HG03139 (cell line): ENCODE measurements at regions not wholly inside any gene's neighbourhood (a gene's known extent, or its start where the extent isn't known, plus 50 kb on each side); places are given as distances from the start of the nearest gene placed in this dataset.

ENCODE experiments used
- ATAC-seq: cut with Tn5 transposase; IDR thresholded peaks from one replicate; pipeline ENCODE4 v1.9.1; 2021; ENCODE audit not compliant: unreplicated experiment

DNA sequence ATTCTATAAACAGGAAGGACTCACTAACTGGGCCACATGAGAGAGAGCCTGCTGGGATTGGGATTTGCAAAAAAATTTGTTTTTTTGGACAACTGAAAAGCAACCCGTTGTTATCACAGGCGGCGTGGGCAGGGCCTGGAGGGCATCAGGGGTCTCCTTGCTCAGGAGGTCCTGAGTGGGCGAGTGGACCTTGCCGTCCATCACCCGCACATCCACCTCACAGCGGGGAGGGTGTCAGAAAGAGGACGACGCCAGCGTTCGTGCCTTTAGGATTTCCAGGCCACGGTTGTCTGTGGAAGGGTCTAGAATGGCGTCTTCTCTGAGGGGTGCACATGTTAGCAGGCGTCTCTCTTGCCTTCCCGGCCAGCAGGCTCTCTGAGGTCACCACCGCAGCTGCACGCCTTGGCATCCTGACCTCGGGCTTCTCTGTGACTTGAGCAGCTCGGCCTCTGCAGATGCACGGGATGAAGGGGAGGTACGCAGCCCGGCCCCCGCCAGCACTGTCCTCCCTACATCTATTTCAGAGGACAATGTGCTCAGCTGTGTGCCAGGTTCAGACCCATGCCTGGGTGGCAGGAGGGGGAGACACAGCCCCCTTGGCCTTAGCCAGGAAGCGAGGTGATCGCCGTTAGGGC, 749.5 kb downstream of the BRD1 start:
- ATAC-seq = no peak

DNA sequence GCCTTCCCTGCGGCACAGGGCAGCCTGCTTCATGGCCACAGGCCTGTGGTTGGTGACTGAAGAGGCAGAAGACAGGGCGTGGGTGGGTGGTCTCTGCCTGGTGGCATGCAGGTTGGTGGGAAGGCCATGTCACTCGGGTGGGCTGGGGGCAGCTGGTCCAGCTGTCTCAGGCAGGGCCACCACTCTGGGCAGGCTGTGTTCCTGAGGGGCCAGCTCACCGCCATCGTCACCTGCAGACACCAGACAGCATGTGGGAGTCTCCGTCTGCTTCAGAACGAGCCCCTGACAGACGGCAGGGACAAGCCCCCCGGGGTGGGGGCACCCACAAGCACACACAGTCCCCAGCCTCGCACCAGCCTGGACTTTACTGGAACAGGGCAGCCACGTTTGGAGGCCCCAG, 750.1 kb downstream of the BRD1 start:
- no peak for ATAC-seq

DNA sequence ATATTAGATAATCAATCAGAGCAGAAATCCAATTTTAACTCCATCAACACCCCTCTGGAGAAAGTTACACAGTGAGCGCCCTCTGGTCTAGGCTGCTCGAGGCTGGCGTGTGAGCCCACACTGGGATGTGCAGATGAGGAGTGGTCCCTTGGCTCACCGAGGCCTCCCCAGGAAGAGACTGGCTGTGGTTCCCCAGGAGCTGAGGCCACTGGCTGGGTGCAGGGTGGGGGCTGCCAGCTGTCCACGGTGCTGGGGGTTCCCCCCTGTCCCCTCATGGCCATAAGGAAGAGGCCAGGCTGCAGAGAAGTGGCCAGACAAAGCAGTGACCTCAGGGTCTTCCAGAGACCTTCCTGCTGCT, 750.7 kb downstream of the BRD1 start:
- no peak for ATAC-seq

DNA sequence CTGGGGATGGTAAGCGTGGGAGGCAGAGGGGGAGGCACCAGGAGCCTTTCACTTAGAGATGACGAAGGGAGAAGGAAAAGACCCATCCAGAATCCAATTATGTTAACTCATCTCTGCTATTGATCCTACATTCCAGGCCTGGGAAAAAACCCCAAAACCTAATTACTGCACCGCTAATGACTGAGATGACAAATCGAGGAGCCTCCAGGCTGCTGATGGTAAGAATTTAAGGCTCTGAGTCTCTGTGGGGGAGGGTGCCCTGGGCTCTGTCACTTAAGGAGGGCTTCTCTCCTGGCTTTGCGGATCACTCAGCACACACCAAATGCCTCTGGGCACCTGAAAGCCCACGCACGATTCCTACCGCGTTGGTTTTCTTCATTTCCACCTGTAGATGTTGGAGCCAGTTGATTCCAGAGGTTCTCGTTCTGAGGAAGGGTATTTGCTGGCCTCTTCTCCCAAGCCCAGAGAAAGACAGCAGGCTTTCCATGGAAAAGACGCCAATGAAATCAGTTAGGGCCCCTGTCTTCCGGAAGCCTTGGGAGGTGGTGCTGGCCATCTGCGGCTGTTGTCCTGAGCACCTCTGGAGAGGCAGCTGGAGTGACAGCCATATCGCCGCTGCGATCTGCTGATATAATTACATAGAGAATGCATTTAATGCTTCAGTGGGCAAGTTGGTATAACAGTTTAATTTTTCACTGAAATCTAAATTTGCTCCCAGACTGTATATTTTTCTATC, 751.2 kb downstream of the BRD1 start:
- no peak for ATAC-seq

DNA sequence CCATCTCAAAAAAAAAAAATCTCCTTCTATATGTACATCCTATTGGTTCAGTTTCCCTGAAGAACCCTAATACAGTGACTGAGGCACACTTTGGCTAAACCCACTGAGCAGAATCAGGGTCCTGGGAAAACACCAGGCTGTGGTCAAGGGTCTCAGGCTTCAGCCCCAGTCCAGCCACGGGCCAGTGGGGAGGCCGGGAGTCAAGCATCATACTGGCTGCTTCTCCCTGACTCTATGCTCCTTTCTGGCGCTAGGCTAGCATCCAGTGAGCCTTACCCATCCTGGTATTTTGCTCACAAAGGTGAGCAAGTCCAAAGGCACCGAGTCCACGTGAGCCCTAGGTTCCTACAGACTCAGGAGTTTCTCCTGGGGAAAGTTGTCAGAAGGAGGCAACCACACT, 752.5 kb downstream of the BRD1 start:
- no peak for ATAC-seq

DNA sequence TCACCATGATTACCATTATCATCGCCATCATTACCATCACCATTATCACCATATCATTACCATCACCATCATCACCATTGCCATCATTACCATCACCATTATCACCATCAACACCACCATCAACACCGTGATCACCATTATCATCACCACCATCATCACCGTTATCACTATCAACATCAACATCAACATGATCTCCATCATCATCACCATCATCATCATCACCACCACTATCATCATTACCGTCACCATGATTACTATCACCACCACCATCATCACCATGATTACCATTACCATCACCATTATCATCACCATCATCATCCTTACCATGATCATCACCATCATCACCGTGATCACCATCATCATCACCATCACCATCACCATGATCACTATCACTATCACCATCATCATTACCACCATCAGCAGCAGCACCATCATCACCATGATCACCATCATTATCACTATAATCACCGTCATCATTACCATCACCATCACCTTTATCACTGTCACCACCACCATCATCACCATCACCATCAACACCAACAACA, 753.7 kb downstream of the BRD1 start:
- no peak for ATAC-seq

DNA sequence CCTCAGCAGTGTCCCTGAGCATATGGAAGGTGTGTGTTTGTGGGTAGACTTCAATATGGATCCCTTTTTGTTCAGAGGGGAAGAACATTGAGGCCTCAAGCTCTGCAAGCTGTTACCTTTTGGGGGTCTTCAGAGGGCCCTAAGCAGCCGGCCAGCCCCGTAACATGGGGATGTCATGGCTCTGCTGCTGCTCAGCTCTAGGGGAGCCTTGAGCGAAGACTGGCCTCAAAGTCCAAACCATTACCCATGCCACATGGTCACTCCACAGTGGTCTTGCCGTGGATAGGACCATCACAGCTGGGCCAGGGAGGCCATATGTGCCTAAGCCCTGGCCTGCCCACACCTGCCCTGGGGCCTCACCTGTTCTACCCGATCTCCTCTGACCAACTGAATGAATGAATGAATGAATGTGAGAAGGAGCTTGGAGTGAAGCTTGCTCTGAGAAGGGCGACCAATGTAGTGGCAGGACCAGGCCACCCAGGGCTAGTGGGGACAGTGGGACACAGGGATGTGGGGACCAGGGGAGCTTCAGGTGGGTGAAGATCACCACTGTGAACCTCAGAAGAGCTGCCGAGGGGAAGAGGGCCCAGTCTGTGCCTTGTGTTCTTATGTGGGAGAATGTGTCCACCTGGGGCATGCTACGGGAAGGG, 754.6 kb downstream of the BRD1 start:
- ATAC-seq = no peak

DNA sequence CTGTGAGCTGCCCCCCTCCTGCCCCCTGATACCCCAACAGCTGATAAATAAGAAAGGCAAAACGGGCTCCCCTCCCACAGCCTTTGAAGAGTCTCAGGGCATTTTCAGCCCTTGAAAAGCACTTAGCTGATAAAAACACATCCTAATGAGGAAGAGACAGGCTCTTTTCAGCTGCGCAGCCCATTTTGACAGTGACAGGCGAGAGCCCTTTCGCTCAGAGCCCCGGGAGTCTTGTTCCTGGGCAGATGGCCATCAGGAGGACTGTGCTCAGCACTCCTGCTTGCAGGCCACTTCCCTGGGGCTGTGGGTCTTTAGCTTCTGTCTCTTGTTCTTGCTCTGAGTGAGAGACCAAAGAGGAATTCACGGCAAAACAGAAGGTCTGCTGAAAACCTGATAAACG, 757.2 kb downstream of the BRD1 start:
- no peak for ATAC-seq

DNA sequence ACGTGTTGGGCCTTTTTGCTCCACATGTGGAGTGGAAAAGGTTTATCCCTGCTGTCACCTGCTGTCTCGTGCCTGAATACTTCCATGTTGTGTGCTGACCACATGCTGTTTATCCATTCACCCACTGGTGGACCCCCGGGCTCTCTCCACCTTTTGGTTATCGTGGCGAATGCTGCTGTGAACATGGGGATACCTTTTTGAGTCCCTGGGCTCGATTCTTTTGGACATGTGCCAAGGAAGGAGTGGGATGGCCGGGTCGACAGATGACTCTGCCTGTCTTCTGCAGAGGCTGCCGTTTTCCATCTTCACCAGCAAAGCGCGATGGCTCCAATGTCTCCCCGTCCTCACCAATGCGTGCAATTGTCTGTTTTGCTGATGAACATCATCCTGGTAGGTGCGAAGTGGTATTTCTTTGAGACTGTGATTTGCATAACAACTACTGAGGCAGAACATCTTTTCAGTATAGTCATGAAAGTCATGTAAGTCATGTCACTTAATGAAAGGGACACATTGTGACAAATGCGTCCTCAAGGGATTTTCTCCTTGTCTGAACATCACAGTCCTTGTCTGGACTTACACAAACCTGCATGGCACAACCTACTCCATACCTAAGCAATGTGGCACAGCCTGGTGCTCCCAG, 758.7 kb downstream of the BRD1 start:
- no peak for ATAC-seq

DNA sequence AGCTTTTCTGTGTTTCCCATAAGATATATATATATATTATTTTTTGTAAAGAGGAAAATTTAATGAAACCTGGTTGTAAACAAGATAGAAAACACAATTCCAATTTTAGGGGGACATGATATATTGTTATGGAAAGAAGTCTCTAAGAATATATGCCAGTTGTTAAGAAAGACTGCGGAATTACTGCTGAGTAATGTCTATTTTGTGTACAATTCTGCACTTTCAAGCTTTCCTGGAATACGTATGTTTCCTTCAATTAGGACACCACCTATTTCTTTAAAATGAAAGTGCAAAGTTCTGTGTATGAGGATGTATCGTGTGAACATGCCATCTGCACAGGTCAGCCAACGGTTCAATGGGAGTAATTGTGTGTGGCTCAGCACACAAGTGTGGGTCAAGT, 760.2 kb downstream of the BRD1 start:
- no peak for ATAC-seq

DNA sequence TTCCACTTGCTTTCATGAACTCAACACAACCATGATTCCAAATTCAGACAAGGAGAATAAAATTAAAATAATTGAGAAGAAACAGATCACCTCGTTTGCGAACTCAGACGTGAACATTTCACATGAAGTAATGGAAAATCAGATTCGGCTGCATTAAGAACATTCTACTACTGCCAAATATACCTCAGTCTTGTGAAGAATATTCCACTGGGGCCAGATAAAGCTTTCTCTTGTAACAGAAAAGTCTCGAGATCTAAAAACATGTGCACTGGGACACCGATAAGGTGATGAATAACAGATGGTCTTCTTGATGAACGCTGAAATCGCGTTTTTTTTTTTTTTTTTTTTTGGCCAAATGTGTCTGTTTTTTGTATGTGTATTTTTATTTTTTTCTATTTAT, 761.1 kb downstream of the BRD1 start:
- no peak for ATAC-seq

DNA sequence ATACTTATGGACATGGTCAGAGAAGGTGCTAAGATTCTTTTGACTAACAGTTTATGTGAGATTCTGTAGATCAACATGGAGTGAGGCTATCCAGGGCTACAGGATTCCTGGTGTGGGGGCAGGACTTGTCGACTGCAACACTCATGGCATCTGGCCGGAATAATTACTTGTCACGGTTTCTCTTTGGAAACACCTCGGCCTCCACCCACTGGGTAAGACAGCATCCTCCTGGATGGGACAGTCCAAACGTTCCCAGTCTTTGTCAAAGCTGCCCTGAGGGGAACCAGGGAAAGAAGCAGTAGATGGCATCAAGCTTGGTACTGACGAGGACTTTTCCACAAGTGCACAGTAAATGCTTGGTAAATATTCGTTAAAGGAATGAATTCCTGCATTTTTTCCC, 762.8 kb downstream of the BRD1 start:
- ATAC-seq = no peak

DNA sequence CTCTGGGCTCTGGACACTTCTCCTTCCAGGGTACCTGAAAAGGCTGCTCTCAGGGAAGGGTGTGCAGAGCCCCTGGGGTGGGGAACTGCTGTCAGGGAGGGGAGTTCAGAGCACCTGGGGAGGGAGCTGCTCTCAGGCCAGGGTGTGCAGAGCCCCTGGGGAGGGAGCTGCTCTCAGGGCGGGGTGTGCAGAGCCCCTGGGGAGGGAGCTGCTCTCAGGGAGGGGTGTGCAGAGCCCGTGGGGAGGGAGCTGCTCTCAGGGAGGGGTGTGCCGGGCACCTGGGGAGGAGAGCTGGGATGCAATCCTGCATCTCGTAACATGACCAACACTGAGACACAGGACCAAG, 764.2 kb downstream of the BRD1 start:
- ATAC-seq = no peak

DNA sequence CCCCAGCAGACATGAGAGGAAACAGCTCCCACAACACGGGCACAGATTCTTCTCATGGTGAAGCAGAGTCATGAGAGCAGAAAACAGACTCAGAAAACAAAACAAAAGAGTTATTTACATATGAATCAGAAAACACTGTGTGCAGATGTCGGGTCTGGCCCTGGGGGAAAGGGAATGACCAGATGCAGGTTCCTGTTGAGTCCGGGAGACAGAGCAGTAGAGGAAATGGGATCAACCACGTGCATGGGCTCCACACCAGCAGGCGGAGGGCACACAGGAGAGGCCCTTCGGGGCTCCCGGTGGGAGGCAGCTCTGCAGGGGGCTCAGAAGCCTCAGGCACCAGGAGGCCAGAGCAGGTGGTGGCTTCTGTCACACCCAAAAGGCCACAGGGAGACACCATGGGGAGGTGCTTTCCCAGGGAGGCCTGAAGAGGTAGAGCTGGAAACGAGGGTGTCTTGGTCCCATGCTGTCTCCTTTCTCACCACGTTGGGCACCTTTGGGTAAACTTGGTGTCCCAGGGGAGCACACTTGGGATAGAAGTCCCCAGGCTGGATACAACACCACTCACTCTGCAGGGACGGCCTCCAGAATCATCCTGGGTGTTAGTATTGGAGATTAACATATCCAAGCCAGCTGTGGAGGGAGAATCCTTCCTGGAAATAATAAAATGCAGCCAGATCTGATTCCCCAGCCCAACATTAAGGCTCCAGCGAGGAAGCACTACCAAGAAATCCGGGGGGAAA, 764.7 kb downstream of the BRD1 start:
- ATAC-seq = no peak

DNA sequence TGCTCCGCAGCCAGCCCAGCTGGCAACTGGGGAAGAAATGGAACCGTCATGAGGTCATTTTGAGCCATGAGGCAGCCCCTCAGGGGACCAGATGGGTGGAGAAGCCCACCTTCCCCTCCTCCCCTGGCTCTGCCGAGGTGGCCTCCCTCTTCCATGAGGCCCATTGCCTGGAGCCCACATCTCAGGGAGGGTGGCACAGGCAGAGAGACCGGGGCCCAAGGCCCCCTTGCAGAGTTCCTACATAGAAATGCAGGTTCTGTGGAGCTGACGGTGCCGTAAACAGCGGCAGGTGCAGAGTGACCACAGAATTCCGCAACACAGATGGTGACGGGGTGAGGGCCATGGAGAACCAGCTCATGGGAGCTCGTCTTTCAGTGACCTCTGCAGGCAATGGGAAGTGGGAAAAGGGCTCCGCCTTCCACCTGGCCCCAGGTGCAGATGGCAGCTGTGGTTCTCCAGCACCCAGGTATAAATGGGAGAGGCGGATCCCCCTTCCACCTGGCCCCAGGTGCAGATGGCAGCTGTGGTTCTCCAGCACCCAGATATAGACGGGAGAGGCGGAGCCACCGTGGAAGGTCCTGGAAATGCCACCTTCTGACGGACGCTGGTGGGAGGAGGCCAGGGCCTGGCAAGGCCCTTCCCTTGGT, 765.4 kb downstream of the BRD1 start:
- no peak for ATAC-seq

DNA sequence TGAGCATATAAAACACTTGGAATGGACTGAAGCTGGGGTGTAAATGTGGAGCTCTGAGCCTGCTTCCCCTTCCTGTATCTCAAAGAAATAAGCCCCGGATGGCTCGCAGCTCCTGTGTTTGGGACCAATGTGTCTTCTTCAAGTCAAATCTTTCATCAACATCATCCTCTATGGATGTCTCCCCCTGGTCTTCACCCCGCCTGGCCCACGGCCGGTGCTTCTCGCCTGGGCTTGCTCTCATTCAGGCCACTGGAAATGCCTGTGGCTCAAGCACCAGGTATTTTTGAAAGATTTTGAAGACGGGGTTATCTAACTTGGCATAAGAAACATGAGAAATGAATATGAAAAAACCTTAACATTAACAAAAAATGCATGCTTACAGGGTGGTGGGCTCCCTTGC, 769.8 kb downstream of the BRD1 start:
- ATAC-seq = no peak

DNA sequence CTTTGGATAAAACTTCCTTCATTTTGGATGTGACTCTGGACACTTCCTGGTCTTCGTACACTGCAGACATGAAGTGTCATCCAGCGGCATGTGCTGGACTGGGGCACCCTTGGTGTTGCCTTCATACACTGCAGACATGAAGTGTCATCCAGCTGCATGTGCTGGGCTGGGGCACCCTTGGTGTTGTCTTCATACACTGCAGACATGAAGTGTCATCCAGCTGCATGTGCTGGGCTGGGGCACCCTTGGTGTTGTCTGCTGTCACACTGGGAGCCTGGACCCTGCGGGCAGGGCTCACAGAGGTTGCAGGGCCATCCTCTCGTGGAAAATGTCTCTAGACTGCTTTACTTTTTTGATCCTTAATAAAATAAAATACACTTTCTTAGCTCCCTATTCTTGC, 771.4 kb downstream of the BRD1 start:
- ATAC-seq = no peak

DNA sequence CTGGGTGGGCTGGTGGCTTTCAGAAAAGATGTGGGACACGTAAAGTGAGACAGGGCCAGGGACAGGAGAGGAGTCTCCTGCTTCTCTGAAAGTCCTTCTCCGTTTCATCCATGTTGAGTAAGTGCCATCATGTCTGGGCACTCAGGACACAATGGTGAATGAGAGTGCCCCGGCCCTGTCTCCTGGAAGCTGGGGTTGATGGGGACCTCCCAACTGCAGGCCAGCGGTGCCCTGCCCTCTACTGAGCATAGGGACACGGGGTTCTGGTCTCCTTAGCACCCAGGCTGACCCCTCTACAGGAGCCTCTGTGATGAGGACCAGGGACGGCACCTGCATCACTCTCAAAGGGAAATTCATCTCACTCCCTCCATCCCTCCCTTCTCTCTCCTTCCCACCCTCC, 772.3 kb downstream of the BRD1 start:
- ATAC-seq = no peak

DNA sequence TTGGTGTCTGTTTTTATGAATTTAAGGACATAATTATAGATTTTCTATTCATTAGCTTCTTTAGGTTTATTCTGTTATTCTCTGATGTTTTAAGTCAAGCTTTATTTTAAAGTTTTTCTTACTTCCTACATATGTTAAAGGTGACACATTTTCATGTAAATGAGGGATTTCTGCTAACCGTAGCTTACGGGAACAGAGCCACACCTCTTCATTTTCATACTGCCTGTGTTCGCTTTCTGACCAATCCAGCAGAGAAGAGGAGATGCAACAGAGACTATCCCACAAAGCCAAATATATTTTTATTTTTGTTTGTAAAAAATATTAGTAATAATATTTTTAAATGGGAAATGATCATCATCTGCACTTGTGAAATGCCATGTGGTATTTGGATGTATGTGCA, 774.1 kb downstream of the BRD1 start:
- ATAC-seq = no peak

DNA sequence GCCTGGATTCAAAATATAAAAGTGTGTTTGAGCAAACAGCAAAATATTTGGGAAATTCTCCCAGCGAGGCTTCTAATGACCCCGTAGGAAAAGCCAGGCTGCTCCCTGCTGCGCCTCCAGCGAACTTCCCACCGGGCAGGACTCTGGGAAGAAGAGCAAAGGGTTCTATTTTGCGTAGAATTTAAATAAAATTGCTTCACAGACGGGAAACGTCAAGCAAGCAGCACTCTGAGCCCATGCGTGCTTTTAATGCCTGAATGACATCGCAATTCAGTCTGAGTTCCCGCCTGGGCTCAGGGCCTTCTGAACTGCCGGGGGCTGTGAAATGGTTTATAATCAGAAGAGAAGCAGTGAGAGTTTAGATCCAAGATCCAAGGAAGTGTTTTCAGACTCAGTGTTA, 775.1 kb downstream of the BRD1 start:
- ATAC-seq = no peak

DNA sequence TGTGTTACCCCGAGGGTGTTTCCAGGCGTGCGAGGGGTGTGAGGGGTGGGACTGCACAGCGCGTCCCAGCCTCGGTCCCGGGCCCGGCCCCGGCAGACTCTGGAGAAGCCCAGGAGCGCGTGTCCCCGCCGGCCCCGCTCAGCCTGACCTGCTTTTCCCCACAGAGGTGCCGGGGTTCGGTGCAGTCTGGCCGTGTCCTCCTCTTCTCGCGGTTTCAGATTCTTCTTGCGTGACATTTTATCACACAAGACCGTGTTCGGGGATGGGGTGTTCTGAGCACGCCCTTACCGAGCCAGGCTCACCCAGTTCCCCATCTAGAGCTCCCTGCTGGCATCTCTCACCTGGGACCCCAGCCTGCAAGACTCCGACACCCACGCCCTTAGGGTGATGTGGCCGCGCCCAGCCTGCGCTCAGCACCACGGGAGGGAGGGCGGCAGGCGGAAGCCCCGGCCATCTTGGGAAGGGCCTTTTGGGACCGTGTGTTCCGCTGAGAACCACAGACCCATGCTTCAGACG, 775.6 kb downstream of the BRD1 start:
- no peak for ATAC-seq
